SU-DHL-6 (cell line): ENCODE measurements at regions not wholly inside any gene's neighbourhood (a gene's known extent, or its start where the extent isn't known, plus 50 kb on each side); places are given as distances from the start of the nearest gene placed in this dataset.
A peak's percentile ranks its signal among the peaks of the same experiment; 100 is the strongest.

Source experiments
- H2AFZ ChIP-seq: fragments of 200-600 bp; sonication (generic); 2 replicates; pipeline ENCODE4 v1.6.1; 2014; ENCODE audit warnings: low read depth, mild to moderate bottlenecking, moderate library complexity, mixed read lengths, antibody characterized with exemption, low read length; ENCODE audit not compliant: severe bottlenecking
- H3F3A ChIP-seq: fragments of 200-600 bp; shearing (Covaris generic); 2 replicates; pipeline ENCODE4 v1.6.0; 2016; ENCODE audit warnings: antibody characterized with exemption, mild to moderate bottlenecking; ENCODE audit not compliant: insufficient read depth
- H3K27ac ChIP-seq: fragments of 200-600 bp; sonication (generic); 2 replicates; pipeline ENCODE4 v1.5.1; 2016; ENCODE audit warnings: low read depth, mild to moderate bottlenecking, low read length, moderate library complexity, mixed read lengths
- H3K27me3 ChIP-seq: fragments of 200-600 bp; sonication (generic), shearing (Covaris generic); 2 replicates; pipeline ENCODE4 v1.6.0; 2014; ENCODE audit warnings: mild to moderate bottlenecking, low read length
- H3K36me3 ChIP-seq: fragments of 200-600 bp; sonication (generic); 2 replicates; pipeline ENCODE4 v1.6.1; 2014; ENCODE audit warnings: mild to moderate bottlenecking, low read length, mixed read lengths
- H3K4me2 ChIP-seq: fragments of 300-600, 200-600 bp; shearing (Covaris generic), sonication (generic); 2 replicates; pipeline ENCODE4 v1.6.0; 2014; ENCODE audit warnings: low read length, low read depth, mild to moderate bottlenecking; ENCODE audit not compliant: poor library complexity, severe bottlenecking
- H3K4me3 ChIP-seq: fragments of 200-600 bp; sonication (generic); 2 replicates; pipeline ENCODE4 v1.5.1; 2014; ENCODE audit warnings: antibody characterized with exemption, low read length, mild to moderate bottlenecking, mixed read lengths; ENCODE audit not compliant: insufficient read depth, poor library complexity, severe bottlenecking
- H3K79me2 ChIP-seq: fragments of 200-600 bp; sonication (generic); 2 replicates; pipeline ENCODE4 v1.6.1; 2014; ENCODE audit warnings: mild to moderate bottlenecking, low read length, moderate library complexity; ENCODE audit not compliant: insufficient read depth
- H3K9ac ChIP-seq: fragments of 200-600 bp; sonication (generic); 2 replicates; pipeline ENCODE4 v1.7.0; 2014; ENCODE audit warnings: mild to moderate bottlenecking, low read length
- H3K9me2 ChIP-seq: fragments of 200-600 bp; sonication (generic); replicated peaks from 2 replicates; pipeline ENCODE4 v1.6.1; 2014; ENCODE audit warnings: low read length; ENCODE audit not compliant: insufficient read depth
- H3K9me3 ChIP-seq: fragments of 200-600 bp; sonication (generic); 2 replicates; pipeline ENCODE4 v1.6.1; 2014; ENCODE audit warnings: low read length, mixed read lengths; ENCODE audit not compliant: insufficient read depth
- H4K20me1 ChIP-seq: fragments of 200-600 bp; sonication (generic); 2 replicates; pipeline ENCODE4 v1.6.1; 2014; ENCODE audit warnings: low read depth, mild to moderate bottlenecking, antibody characterized with exemption, low read length, moderate library complexity, mixed read lengths
- CTCF ChIP-seq: fragments of 200-600 bp; sonication (generic); IDR thresholded peaks from one replicate; pipeline ENCODE4 v1.5.1; 2017; ENCODE audit warnings: antibody characterized with exemption, mild to moderate bottlenecking, low read length, moderate library complexity; ENCODE audit not compliant: insufficient read depth, poor library complexity, severe bottlenecking
- EZH2phosphoT487 ChIP-seq: fragments of 200-600 bp; sonication (generic), shearing (Covaris generic); conservative IDR thresholded peaks from 2 replicates; pipeline ENCODE4 v1.6.1; 2018; ENCODE audit warnings: mild to moderate bottlenecking, antibody characterized with exemption, low read length, moderate library complexity, mixed read lengths

DNA sequence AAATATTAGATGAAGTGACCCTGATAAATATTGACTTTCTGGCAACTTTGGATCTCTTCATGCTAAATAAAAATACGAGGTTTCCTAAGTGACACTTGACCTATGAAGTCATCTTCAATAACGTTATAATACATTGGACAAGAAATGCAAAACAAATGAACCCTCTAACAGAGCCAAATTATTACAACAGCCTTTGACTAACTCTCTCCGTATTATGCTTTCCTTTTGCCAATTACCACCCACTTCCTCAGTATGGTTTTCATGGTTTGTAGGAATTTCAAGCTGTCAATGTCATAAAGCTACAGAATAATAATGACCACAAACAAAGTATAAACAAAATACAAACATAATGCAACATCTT is 210.5 kb downstream of the MOXD1 start:
- no peaks in the 10 kb centered on the region for H3K79me2 ChIP-seq
- H3K4me3 ChIP-seq: no peak overlapping the region
- H3K27ac ChIP-seq: no peak overlapping the region
- no peaks in the 10 kb centered on the region for H3K9me3 ChIP-seq
- peak overlapping the region; percentile 37 for H2AFZ ChIP-seq
- H3K9me2 ChIP-seq: no peaks in the 10 kb centered on the region
- no peaks in the 10 kb centered on the region for H3K36me3 ChIP-seq
- no peak overlapping the region for H3K9ac ChIP-seq
- no peak for TF ChIP-seq EZH2phosphoT487
- no peak for TF ChIP-seq CTCF
- no peaks in the 10 kb centered on the region for H3K27me3 ChIP-seq
- H3K4me2 ChIP-seq: no peak overlapping the region
- no peaks in the 10 kb centered on the region for H3F3A ChIP-seq
- H4K20me1 ChIP-seq: no peaks in the 10 kb centered on the region

DNA sequence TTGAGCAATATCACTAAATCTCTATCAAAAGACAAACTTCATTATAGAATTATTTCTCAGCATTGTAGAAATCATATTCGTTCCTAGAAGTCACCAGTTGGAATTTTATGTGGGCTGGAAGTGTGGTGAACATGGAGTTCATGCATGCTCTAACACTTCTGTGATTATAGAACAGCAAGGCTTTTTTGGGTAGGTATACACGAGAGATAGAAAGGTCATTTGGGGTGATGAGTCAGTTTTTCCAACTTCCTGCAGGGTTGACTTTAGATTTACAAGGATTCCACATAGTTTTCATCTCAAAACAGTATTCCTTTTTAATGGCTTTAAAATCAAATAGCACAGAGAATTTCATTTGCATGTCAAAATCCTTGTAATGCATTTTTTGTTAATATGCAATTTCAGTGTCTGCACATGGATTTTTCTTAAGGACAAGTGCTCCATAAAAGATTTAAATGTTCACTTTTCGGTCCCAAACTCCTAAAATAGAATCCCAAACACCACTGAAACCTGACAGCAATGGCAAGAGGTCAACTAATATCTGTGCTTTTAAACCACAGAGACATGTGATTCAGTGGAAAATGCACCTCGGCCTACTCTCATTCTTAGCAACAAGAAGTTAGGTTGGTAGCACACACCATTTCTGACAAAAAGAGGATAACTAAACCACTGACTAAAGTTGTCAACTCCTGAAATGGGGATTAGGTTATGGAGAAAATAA is 211.0 kb downstream of the MOXD1 start:
- Histone ChIP-seq H3K79me2 (no peaks in the 10 kb centered on the region), H3K27me3 (no peaks in the 10 kb centered on the region), H3K36me3 (no peaks in the 10 kb centered on the region), H4K20me1 (no peaks in the 10 kb centered on the region), H2AFZ (peak overlapping the region; percentile 37), H3K9me3 (no peaks in the 10 kb centered on the region), H3K9ac (no peak overlapping the region), H3K9me2 (no peaks in the 10 kb centered on the region), H3K4me3 (no peak overlapping the region), H3K4me2 (no peak overlapping the region), H3K27ac (no peak overlapping the region), H3F3A (no peaks in the 10 kb centered on the region)
- TF ChIP-seq CTCF (no peak), EZH2phosphoT487 (no peak)

DNA sequence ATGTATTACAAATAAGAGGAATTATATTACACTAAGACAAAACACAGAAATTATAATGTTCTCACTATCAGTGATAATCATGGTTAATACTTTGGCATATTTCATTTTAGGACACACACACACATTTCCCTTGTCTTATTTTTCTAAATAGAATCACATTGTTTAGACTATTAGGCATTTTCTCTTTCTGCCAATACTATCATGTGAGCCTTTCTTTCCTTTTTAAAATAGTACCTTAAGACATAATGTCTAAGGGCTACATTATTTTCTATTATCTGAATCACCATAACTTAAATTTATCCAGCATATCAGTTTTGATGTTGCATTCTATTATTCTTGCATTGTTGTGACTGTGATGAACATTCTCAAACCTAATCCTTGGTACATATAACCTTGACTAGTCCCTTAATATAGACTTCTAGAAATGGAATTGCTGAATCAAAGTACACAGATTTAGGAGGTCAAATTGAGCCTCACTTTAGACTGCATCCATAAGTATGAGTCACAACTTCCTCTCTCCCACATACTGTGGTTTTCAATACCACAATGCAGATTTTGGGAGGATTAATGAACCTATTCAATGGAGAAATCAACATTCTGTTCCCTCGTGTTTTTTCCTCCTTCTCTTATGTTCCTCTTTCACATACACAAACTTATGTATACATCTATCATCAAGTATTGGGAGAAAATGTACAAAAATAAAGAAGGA is 212.6 kb downstream of the MOXD1 start:
- no peak overlapping the region for H3K4me3 ChIP-seq
- no peaks in the 10 kb centered on the region for H3K79me2 ChIP-seq
- no peak overlapping the region for H3K9ac ChIP-seq
- no peaks in the 10 kb centered on the region for H3K9me3 ChIP-seq
- H3K4me2 ChIP-seq: no peak overlapping the region
- H3K27me3 ChIP-seq: no peaks in the 10 kb centered on the region
- TF ChIP-seq CTCF (no peak), EZH2phosphoT487 (no peak)
- no peak overlapping the region for H3K27ac ChIP-seq
- H4K20me1 ChIP-seq: no peaks in the 10 kb centered on the region
- no peaks in the 10 kb centered on the region for H3F3A ChIP-seq
- H2AFZ ChIP-seq: no peak overlapping the region
- H3K36me3 ChIP-seq: no peaks in the 10 kb centered on the region
- no peaks in the 10 kb centered on the region for H3K9me2 ChIP-seq
